Psoas muscle (tissue), 7 donors: ENCODE measurements at regions not wholly inside any gene's neighbourhood (a gene's known extent, or its start where the extent isn't known, plus 50 kb on each side); places are given as distances from the start of the nearest gene placed in this dataset.

Source experiments
- ATAC-seq, 4 donors: fragments of 200-7000 bp; cut with Tn5 transposase; one replicate each; pipeline ENCODE4 v1.9.1; 2020; ENCODE audit warnings: moderate library complexity in 3 of 4, mild to moderate bottlenecking in 2 of 4
- DNase-seq, 2 donors: peaks; one replicate each; pipeline ENCODE4 v3.0.0-alpha.2; 2020
- H3K27ac ChIP-seq: fragments of 200-600 bp; one replicate; pipeline ENCODE4 v1.8.0; 2022
- H3K27me3 ChIP-seq, 3 donors: fragments of 200-600 bp in 1 of 3; one replicate each; pipeline versions ENCODE4 v1.6.1 to v1.8.0; 2013 to 2022; ENCODE audit warnings: low read length in 2 of 3, mild to moderate bottlenecking in 2 of 3, moderate library complexity in 1 of 3; ENCODE audit not compliant: insufficient read depth in 3 of 3
- H3K36me3 ChIP-seq, 2 donors: fragments of 200-600 bp in 1 of 2; one replicate each; pipeline versions ENCODE4 v1.6.1 to v1.8.0; 2013 to 2022; ENCODE audit warnings: low read depth in 1 of 2, mild to moderate bottlenecking in 1 of 2, moderate library complexity in 1 of 2; ENCODE audit not compliant: insufficient read depth in 1 of 2
- H3K4me1 ChIP-seq: fragments of 200-600 bp; one replicate; pipeline ENCODE4 v1.8.0; 2022
- H3K4me3 ChIP-seq: fragments of 200-600 bp; one replicate; pipeline ENCODE4 v1.8.0; 2022; ENCODE audit warnings: mild to moderate bottlenecking
- H3K9me3 ChIP-seq: fragments of 200-600 bp; one replicate; pipeline ENCODE4 v1.8.0; 2022
- WGBS, 3 donors: extraction: QIAGEN DNeasy Blood & Tissue Kit; methylation state at CpG; one replicate each; pipeline versions ENCODE4 v1.1.6 to v1.1.7; 2013; 5-methylcytosine and 5-hydroxymethylcytosine counted together
- intact Hi-C, 2 donors: fragments of 100-400 bp; cut with DNase I; formaldehyde crosslinking; loops; one replicate each; pipeline versions ENCODE4 v1.11.0 to v1.14.2; 2022
- TF ChIP-seq, protein P1 (sequence below): fragments of 200-600 bp; IDR thresholded peaks from one replicate; pipeline ENCODE4 v1.8.0; 2022; ENCODE audit warnings: antibody characterized with exemption
- donor health status: healthy with polysubstance abuse.
- donor health status: DM: no; HTN: no; CAD: no; lungs with moderate emphysema.
- donor health status: Bipolar disorder and iron deficiency.
- donor health status: healthy.
- donor health status: DM: yes; HTN: yes; CAD: no.
- donor health status: DM: no; HTN: no; CAD: no.
- donor health status: DM: yes; HTN: yes; CAD: no.

DNA sequence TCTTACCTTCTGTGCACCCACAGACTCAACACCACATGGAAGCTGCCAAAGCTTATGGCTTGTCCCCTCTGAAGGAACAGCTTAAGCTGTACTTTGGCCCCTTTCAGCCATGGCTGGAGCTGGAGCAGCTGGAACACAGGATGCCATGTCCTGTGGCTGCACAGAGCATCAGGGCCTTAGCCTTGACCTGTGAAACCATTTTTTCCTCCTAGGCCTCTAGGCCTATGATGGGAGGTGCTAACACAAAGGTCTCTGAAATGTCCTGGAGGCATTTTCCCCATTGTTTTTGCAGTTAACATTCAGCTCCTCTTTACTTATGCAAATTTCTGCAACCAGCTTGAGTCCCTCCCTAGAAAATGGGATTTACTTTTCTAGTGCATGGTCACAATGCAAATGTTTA is 461.4 kb upstream of the TYRP1 start:
- Histone ChIP-seq H3K27ac (no peak overlapping the region), H3K9me3 (no peaks in the 10 kb centered on the region), H3K36me3 (no peaks in the 10 kb centered on the region), H3K27me3 (no peaks in the 10 kb centered on the region), H3K4me3 (no peak overlapping the region), H3K4me1 (no peaks in the 10 kb centered on the region)
- no peak for ATAC-seq
- TF ChIP-seq, protein P1, sequence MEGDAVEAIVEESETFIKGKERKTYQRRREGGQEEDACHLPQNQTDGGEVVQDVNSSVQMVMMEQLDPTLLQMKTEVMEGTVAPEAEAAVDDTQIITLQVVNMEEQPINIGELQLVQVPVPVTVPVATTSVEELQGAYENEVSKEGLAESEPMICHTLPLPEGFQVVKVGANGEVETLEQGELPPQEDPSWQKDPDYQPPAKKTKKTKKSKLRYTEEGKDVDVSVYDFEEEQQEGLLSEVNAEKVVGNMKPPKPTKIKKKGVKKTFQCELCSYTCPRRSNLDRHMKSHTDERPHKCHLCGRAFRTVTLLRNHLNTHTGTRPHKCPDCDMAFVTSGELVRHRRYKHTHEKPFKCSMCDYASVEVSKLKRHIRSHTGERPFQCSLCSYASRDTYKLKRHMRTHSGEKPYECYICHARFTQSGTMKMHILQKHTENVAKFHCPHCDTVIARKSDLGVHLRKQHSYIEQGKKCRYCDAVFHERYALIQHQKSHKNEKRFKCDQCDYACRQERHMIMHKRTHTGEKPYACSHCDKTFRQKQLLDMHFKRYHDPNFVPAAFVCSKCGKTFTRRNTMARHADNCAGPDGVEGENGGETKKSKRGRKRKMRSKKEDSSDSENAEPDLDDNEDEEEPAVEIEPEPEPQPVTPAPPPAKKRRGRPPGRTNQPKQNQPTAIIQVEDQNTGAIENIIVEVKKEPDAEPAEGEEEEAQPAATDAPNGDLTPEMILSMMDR = no peak
- intact Hi-C loops = no loop called here
- no peak for DNase-seq

DNA sequence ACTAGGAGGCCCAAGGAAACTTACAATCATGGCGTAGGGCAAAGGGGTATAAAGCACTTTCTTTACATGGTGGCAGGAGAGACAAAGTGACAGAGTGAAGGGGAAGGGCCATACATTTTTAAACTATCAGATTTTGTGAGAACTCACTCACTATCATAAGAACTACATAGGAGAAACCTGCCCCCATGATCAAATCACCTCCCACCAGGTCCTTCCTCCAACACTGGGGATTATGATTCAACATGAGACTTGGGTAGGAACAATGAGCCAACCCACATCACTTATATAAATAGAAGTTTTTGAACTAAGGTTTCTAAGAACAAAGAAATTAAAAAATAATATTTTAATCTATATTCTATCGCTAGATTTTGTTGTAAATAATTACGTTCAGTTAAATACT is 460.3 kb upstream of the TYRP1 start:
- Histone ChIP-seq H3K9me3 (no peaks in the 10 kb centered on the region), H3K4me1 (no peaks in the 10 kb centered on the region), H3K36me3 (no peaks in the 10 kb centered on the region), H3K4me3 (no peak overlapping the region), H3K27ac (no peak overlapping the region), H3K27me3 (no peaks in the 10 kb centered on the region)
- ATAC-seq (no peak), DNase-seq (no peak)
- TF ChIP-seq, protein P1 = no peak
- intact Hi-C loops = no loop called here
- 90 to 95% (median 90%) methylated on average over 3 of the region's 3 CpGs for WGBS, 3 donors

DNA sequence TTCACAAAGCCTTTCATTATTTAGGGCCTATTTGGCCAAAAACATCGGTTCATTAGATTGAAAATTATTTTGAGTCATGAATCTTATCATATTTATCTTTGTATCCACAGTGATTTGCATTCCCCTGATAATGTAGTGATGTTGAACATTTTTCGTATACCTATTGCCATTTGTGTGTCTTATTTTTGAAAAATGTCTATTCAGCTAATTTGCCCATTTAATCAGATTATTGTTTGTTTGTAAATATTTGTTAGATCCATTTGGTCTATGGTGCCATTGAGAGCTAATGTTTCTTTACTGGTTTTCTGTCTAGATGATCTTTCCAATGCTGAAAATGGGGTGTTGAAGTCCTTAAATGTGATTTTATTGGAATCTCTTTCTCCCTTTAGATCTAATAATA is 439.2 kb upstream of the TYRP1 start:
- intact Hi-C loops = loop anchor here in 1 of 2 donors (1.0 kb wide), 1 partner anchor 23 kb away; no protein-coding TSS in a partner anchor
- Histone ChIP-seq H3K36me3 (no peaks in the 10 kb centered on the region), H3K27ac (no peak overlapping the region), H3K9me3 (no peaks in the 10 kb centered on the region), H3K27me3 (no peaks in the 10 kb centered on the region), H3K4me3 (no peak overlapping the region), H3K4me1 (no peaks in the 10 kb centered on the region)
- no peak for ATAC-seq
- TF ChIP-seq, protein P1 = no peak
- WGBS, 3 donors = 51 to 61% (median 52%) methylated on average over 2 of the region's 2 CpGs
- DNase-seq = no peak

DNA sequence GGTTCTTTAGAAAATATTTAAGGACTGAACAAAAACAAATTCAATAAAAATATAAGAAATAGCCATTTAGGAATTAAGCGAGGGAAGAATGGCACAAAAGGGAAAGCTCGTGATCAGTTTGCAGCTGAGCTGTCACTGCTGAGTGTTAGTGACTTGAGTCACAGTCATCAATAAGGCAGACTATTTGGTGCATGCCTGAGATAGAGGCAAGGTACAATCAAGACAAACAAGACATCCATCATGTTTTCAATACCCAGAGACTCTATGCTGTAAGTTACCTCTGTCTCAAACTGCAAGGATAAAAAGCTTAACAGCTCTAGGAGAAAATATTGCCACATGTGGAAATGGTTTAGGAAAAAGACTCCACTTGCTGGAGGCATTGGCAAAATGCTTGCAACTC is 426.4 kb upstream of the TYRP1 start:
- WGBS, 3 donors = 68 to 73% (median 73%) methylated on average over 2 of the region's 2 CpGs
- no peaks in the 10 kb centered on the region for H3K9me3 ChIP-seq
- H3K27ac ChIP-seq = no peak overlapping the region
- no peak for DNase-seq
- H3K4me3 ChIP-seq = no peak overlapping the region
- intact Hi-C loops = no loop called here
- H3K4me1 ChIP-seq = no peaks in the 10 kb centered on the region
- no peak for ATAC-seq
- H3K36me3 ChIP-seq = no peaks in the 10 kb centered on the region
- no peaks in the 10 kb centered on the region for H3K27me3 ChIP-seq
- TF ChIP-seq, protein P1 = no peak

DNA sequence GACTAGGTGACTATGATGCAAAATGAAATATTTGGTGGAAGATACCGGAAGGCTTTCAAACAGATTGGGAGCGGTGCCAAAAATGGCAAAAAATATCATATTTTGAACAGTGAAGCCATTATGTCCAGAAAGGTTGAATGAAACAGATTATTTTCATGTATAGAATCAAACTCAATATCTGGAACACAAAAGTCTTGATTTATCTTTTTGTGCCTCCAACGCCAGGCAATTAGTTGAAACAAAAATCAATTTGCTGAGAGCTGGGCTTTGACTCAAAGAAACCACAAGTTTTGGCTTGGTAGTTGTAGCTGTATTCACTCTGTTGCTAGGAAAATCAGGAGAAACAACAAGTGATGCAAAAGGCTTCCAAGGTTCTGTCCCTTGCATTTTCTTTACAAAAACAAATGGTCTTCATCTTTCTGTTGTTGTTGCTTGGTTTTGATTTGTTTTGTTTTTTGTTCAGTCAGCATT is 421.7 kb upstream of the TYRP1 start:
- Histone ChIP-seq H3K27ac (no peak overlapping the region), H3K27me3 (no peaks in the 10 kb centered on the region), H3K4me1 (no peaks in the 10 kb centered on the region), H3K4me3 (no peak overlapping the region), H3K9me3 (no peaks in the 10 kb centered on the region), H3K36me3 (no peaks in the 10 kb centered on the region)
- ATAC-seq = no peak
- DNase-seq = no peak
- TF ChIP-seq, protein P1 = no peak
- intact Hi-C loops = no loop called here
- 56 to 67% (median 57%) methylated on average over 3 of the region's 3 CpGs for WGBS, 3 donors
